ENCODE measurements at regions not wholly inside any gene's neighbourhood (a gene's known extent, or its start where the extent isn't known, plus 50 kb on each side); places are given as distances from the start of the nearest gene placed in this dataset.

DNA sequence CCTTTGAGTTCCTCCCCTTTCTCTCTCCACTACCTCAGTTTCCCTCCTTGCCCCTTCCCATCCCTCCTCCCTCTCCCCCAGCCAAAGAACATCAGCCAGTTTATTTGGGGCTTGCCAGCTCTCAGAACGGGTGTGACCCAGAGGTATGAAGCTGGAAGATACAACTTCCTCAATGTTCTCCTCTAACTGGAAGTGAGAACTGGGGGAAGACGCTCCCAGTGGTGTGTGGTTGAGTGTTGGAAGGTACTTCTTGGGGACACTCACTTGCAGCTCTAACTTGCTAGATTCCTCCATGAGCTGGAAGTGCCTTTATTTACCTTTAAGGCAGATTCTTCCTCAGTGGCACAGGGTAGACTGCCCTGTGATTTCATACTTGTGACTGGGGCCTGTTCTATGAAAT is 110.5 kb upstream of the HABP2 start:
- intact Hi-C loops (cut with micrococcal nuclease; ENCODE audit: unreplicated experiment) = no loop called here
- CTCF ChIA-PET (ENCODE audit: unreplicated experiment) = no interaction called here
- no peak for DNase-seq (ENCODE audit: low spot score)
- Histone ChIP-seq H3K4me3 (ENCODE audit: low read depth, low read length, poor library complexity, severe bottlenecking) (no peak overlapping the region), H3K9me3 (ENCODE audit: low read length) (no peaks in the 10 kb centered on the region), H4K20me1 (ENCODE audit: insufficient read depth, low read length) (no peaks in the 10 kb centered on the region), H3K4me1 (ENCODE audit: insufficient read depth, low read length, poor library complexity, severe bottlenecking) (no peaks in the 10 kb centered on the region), H3K27ac (ENCODE audit: low read depth, low read length, poor library complexity, severe bottlenecking) (no peak overlapping the region), H3K79me2 (ENCODE audit: insufficient read depth, low read depth, low read length) (no peaks in the 10 kb centered on the region), H3K36me3 (ENCODE audit: insufficient read depth, low read length) (no peaks in the 10 kb centered on the region), H3K9me2 (ENCODE audit: insufficient read depth, low read length) (no peaks in the 10 kb centered on the region), H3K4me2 (ENCODE audit: low read length) (no peak overlapping the region), H2AFZ (ENCODE audit: low read length) (no peak overlapping the region)
- no TSS peak for BruUV-seq (replicated peaks)
- POLR2A ChIA-PET = interaction anchor here (0.9 kb wide), 1 partner anchor 27 kb away, joined by 3 read pairs; no protein-coding TSS in a partner anchor
- TF ChIP-seq, protein P1, sequence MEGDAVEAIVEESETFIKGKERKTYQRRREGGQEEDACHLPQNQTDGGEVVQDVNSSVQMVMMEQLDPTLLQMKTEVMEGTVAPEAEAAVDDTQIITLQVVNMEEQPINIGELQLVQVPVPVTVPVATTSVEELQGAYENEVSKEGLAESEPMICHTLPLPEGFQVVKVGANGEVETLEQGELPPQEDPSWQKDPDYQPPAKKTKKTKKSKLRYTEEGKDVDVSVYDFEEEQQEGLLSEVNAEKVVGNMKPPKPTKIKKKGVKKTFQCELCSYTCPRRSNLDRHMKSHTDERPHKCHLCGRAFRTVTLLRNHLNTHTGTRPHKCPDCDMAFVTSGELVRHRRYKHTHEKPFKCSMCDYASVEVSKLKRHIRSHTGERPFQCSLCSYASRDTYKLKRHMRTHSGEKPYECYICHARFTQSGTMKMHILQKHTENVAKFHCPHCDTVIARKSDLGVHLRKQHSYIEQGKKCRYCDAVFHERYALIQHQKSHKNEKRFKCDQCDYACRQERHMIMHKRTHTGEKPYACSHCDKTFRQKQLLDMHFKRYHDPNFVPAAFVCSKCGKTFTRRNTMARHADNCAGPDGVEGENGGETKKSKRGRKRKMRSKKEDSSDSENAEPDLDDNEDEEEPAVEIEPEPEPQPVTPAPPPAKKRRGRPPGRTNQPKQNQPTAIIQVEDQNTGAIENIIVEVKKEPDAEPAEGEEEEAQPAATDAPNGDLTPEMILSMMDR (conservative IDR thresholded peaks at IDR 0.05; ENCODE audit: low read length) = no peak
- TF ChIP-seq EZH2phosphoT487 (IDR thresholded peaks at IDR 0.05; ENCODE audit: borderline replicate concordance, low read depth, low read length) = no peak

- Histone ChIP-seq H3K79me2 (ENCODE audit: insufficient read depth, low read depth, low read length) (no peaks in the 10 kb centered on the region), H3K9me2 (ENCODE audit: insufficient read depth, low read length) (no peaks in the 10 kb centered on the region), H3K9me3 (ENCODE audit: low read length) (no peaks in the 10 kb centered on the region), H3K4me2 (ENCODE audit: low read length) (no peak overlapping the region), H2AFZ (ENCODE audit: low read length) (no peak overlapping the region), H3K36me3 (ENCODE audit: insufficient read depth, low read length) (no peaks in the 10 kb centered on the region), H3K4me1 (ENCODE audit: insufficient read depth, low read length, poor library complexity, severe bottlenecking) (no peaks in the 10 kb centered on the region), H3K4me3 (ENCODE audit: low read depth, low read length, poor library complexity, severe bottlenecking) (no peak overlapping the region), H3K27ac (ENCODE audit: low read depth, low read length, poor library complexity, severe bottlenecking) (no peak overlapping the region), H4K20me1 (ENCODE audit: insufficient read depth, low read length) (no peaks in the 10 kb centered on the region)
- CTCF ChIA-PET (ENCODE audit: unreplicated experiment) = no interaction called here
- BruUV-seq (replicated peaks) = no TSS peak
- TF ChIP-seq, protein P1 (conservative IDR thresholded peaks at IDR 0.05; ENCODE audit: low read length) = no peak
- no peak for TF ChIP-seq EZH2phosphoT487 (IDR thresholded peaks at IDR 0.05; ENCODE audit: borderline replicate concordance, low read depth, low read length)
- POLR2A ChIA-PET = interaction anchor here (0.6 to 0.7 kb wide), 3 partner anchors 17 to 201 kb away, joined by 3 to 6 read pairs (median 4); no protein-coding TSS in a partner anchor
- no peak for DNase-seq (ENCODE audit: low spot score)
- intact Hi-C loops (cut with micrococcal nuclease; ENCODE audit: unreplicated experiment) = no loop called here
Measured at GRCh38 chr10:113443141-113443925, 109.5 kb upstream of the HABP2 start.

- CTCF ChIA-PET (ENCODE audit: unreplicated experiment) = no interaction called here
- H3K4me1 ChIP-seq (ENCODE audit: insufficient read depth, low read length, poor library complexity, severe bottlenecking) = no peaks in the 10 kb centered on the region
- H3K9me2 ChIP-seq (ENCODE audit: insufficient read depth, low read length) = no peaks in the 10 kb centered on the region
- no peak overlapping the region for H3K27ac ChIP-seq (ENCODE audit: low read depth, low read length, poor library complexity, severe bottlenecking)
- no peaks in the 10 kb centered on the region for H3K79me2 ChIP-seq (ENCODE audit: insufficient read depth, low read depth, low read length)
- H4K20me1 ChIP-seq (ENCODE audit: insufficient read depth, low read length) = no peaks in the 10 kb centered on the region
- H3K4me3 ChIP-seq (ENCODE audit: low read depth, low read length, poor library complexity, severe bottlenecking) = no peak overlapping the region
- H2AFZ ChIP-seq (ENCODE audit: low read length) = no peak overlapping the region
- intact Hi-C loops (cut with micrococcal nuclease; ENCODE audit: unreplicated experiment) = no loop called here
- TF ChIP-seq, protein P1 (conservative IDR thresholded peaks at IDR 0.05; ENCODE audit: low read length) = no peak
- TF ChIP-seq EZH2phosphoT487 (IDR thresholded peaks at IDR 0.05; ENCODE audit: borderline replicate concordance, low read depth, low read length) = no peak
- H3K9me3 ChIP-seq (ENCODE audit: low read length) = no peaks in the 10 kb centered on the region
- H3K4me2 ChIP-seq (ENCODE audit: low read length) = no peak overlapping the region
- H3K36me3 ChIP-seq (ENCODE audit: insufficient read depth, low read length) = no peaks in the 10 kb centered on the region
- BruUV-seq (replicated peaks) = no TSS peak
- no peak for DNase-seq (ENCODE audit: low spot score)
- POLR2A ChIA-PET = interaction anchor here (0.6 to 1.1 kb wide), 2 partner anchors 9 to 334 kb away, joined by 3 read pairs; no protein-coding TSS in a partner anchor
Measured at GRCh38 chr10:113444766-113445365, 108.0 kb upstream of the HABP2 start.
